ENCODE measurements at regions not wholly inside any gene's neighbourhood (a gene's known extent, or its start where the extent isn't known, plus 50 kb on each side); places are given as distances from the start of the nearest gene placed in this dataset.

- no peak for TF ChIP-seq SP2 (IDR thresholded peaks at IDR 0.05; ENCODE audit: low read length)
- TF ChIP-seq SIRT6 (IDR thresholded peaks at IDR 0.05; ENCODE audit: low read length) = no peak
- no peak for TF ChIP-seq RNF2 (IDR thresholded peaks at IDR 0.05; ENCODE audit: borderline replicate concordance, low read depth, low read length, missing control alignments, poor library complexity, severe bottlenecking)
- no peak for TF ChIP-seq CBX8 (IDR thresholded peaks at IDR 0.05; ENCODE audit: borderline replicate concordance, low read depth, low read length)
- no peak for TF ChIP-seq FOSL1 (IDR thresholded peaks at IDR 0.05; ENCODE audit: insufficient read depth, low read depth, low read length)
- TF ChIP-seq CEBPB (IDR thresholded peaks at IDR 0.05; ENCODE audit: low read depth, low read length) = no peak
- TF ChIP-seq JUND (IDR thresholded peaks at IDR 0.05; ENCODE audit: low read length) = no peak
- no peak for TF ChIP-seq RXRA (IDR thresholded peaks at IDR 0.05; ENCODE audit: insufficient read depth, low read depth, low read length)
- no peak for TF ChIP-seq JUN (IDR thresholded peaks at IDR 0.05; ENCODE audit: low read depth, low read length)
These were observed 67.3 kb downstream of the ANKRD60 start (continued) for GRCh38 chr20:58161192-58161591.

Measured in H1 (cell line).